ENCODE measurements at regions not wholly inside any gene's neighbourhood (a gene's known extent, or its start where the extent isn't known, plus 50 kb on each side); places are given as distances from the start of the nearest gene placed in this dataset.

DNA sequence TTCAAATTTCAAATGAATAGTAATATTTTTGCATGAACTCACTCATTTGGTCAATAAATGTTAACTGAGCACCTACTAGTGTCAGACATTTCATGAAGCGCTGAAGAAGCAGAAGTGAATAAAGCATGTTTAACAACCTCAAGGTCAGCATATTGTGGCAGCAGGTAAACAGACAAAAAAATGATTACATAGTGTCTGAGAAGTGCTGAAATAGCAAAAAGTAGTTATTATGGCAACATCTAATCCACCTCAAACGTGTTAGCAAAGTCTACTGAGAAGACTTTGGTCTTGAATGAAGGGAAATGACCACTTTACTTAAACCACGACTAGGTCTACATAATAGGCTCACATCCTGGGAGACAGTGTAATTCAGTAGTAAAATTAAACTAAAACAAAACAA, 452.2 kb upstream of the LRATD1 start:
- POLR2A ChIA-PET = no interaction called here
- WGBS (ENCODE audit: insufficient coverage, low coverage, missing lambda C conversion rate) = 2% methylated on average over 3 of the region's 3 CpGs

DNA sequence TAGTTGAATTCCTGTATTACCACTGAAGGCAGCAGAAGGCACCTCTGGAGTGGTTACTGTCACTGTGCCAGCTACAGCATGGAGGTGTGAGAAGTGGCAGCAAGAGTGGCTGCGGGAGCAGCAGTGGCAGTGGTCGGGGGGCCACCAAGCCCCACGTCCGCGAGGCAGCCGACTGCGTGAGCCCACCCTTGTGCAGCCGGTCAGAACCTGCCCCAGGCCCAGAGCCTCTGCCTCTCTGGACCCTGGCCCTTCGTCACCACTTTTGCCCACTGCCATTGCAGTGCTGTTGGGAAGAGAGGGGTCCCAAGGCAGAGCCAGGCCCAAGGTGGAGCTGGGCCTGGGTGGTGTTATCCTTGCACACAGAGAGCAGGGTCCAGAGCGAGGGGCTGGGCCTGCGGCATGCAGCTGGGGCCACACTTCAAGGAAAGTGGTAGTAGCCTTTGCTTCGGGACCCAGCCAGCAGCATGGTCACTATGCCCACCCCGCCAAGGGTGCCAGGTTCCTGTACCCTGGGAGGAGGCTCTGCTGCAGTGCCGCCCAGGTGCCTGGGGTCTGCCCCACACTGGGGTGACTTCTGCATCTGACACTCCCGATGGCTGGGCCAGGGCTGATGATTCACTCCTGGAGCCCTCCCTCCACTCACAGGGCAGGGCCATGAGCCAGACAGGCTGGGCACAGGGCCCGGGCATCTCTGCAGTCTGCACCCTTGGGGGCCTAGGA, 450.1 kb upstream of the LRATD1 start:
- Histone ChIP-seq H3K79me2 (ENCODE audit: control insufficient read depth, insufficient read depth, low read length) (no peaks in the 10 kb centered on the region), H3K27me3 (ENCODE audit: control insufficient read depth in 2 of 2, insufficient read depth in 2 of 2, low read length in 2 of 2) (no peaks in the 10 kb centered on the region), H3K4me2 (ENCODE audit: insufficient read depth, low read length) (no peak overlapping the region), H3K9ac (ENCODE audit: insufficient read depth in 1 of 2, low read depth in 2 of 2, low read length in 2 of 2) (no peak overlapping the region), H3K4me1 (replicated peaks in 1 of 2; ENCODE audit: control insufficient read depth in 2 of 2, insufficient read depth in 2 of 2, low read length in 2 of 2) (no peaks in the 10 kb centered on the region), H3K36me3 (ENCODE audit: control insufficient read depth, insufficient read depth, low read length) (no peaks in the 10 kb centered on the region), H3K9me3 (replicated peaks; ENCODE audit: control insufficient read depth, insufficient read depth, low read depth, low read length) (no peaks in the 10 kb centered on the region; the same call in none of the 2 replicates), H3K9me1 (ENCODE audit: control insufficient read depth, insufficient read depth, low read length) (no peaks in the 10 kb centered on the region), H3K27ac (ENCODE audit: extremely low read depth, low read depth, low read length) (no peak overlapping the region), H3K4me3 (no peak overlapping the region), H2AFZ (ENCODE audit: low read depth, low read length) (no peak overlapping the region), H4K20me1 (replicated peaks; ENCODE audit: control insufficient read depth, insufficient read depth, low read length) (no peaks in the 10 kb centered on the region)
- intact Hi-C loops (cut with micrococcal nuclease) = no loop called here
- no peak for TF ChIP-seq NR2C1 (IDR thresholded peaks at IDR 0.05)
- no peak for TF ChIP-seq NR2C1 (tag; IDR thresholded peaks at IDR 0.05)
- no peak for TF ChIP-seq POLR2H (tag; IDR thresholded peaks at IDR 0.05; ENCODE audit: low read depth)
- TF ChIP-seq, protein P1, sequence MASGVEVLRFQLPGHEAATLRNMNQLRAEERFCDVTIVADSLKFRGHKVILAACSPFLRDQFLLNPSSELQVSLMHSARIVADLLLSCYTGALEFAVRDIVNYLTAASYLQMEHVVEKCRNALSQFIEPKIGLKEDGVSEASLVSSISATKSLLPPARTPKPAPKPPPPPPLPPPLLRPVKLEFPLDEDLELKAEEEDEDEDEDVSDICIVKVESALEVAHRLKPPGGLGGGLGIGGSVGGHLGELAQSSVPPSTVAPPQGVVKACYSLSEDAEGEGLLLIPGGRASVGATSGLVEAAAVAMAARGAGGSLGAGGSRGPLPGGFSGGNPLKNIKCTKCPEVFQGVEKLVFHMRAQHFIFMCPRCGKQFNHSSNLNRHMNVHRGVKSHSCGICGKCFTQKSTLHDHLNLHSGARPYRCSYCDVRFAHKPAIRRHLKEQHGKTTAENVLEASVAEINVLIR (CRISPR knock-in tag; IDR thresholded peaks at IDR 0.05) = no peak
- TF ChIP-seq SAP30 (IDR thresholded peaks at IDR 0.05; ENCODE audit: borderline replicate concordance, insufficient read depth, low read depth, low read length, poor library complexity, severe bottlenecking) = no peak
- TF ChIP-seq NCOA1 (IDR thresholded peaks at IDR 0.05; ENCODE audit: low read depth) = no peak
- TF ChIP-seq PCBP1 (IDR thresholded peaks at IDR 0.05; ENCODE audit: low read depth, low read length, poor library complexity, severe bottlenecking) = no peak
- no peak for TF ChIP-seq HNRNPUL1 (IDR thresholded peaks at IDR 0.05; ENCODE audit: low read length)
- ChIA-PET POLR2A (no interaction called here), CTCF (ENCODE audit: low intra/inter-chr PET ratio) (no interaction called here)
- FAIRE-seq (no peak), DNase-seq (ENCODE audit: extremely low read depth in 1 of 4, low spot score in 3 of 4) (no peak), ATAC-seq (no peak)
- no TSS peak for BruUV-seq (replicated peaks)
- in situ Hi-C loops (cut with MboI) = no loop called here
- under 1% methylated on average over 16 of the region's 16 CpGs for WGBS (ENCODE audit: insufficient coverage, low coverage, missing lambda C conversion rate)

More for the DNA sequence above, 452.2 kb upstream of the LRATD1 start:
- Histone ChIP-seq H3K27ac (ENCODE audit: extremely low read depth, low read depth, low read length) (no peak overlapping the region), H3K27me3 (ENCODE audit: control insufficient read depth in 2 of 2, insufficient read depth in 2 of 2, low read length in 2 of 2) (no peaks in the 10 kb centered on the region), H3K4me3 (no peak overlapping the region), H3K4me2 (ENCODE audit: insufficient read depth, low read length) (no peak overlapping the region), H3K36me3 (ENCODE audit: control insufficient read depth, insufficient read depth, low read length) (no peaks in the 10 kb centered on the region), H3K9me1 (ENCODE audit: control insufficient read depth, insufficient read depth, low read length) (no peaks in the 10 kb centered on the region), H3K4me1 (replicated peaks in 1 of 2; ENCODE audit: control insufficient read depth in 2 of 2, insufficient read depth in 2 of 2, low read length in 2 of 2) (no peaks in the 10 kb centered on the region), H3K9me3 (replicated peaks; ENCODE audit: control insufficient read depth, insufficient read depth, low read depth, low read length) (no peaks in the 10 kb centered on the region; the same call in 1 of the 2 replicates), H2AFZ (ENCODE audit: low read depth, low read length) (no peak overlapping the region), H3K79me2 (ENCODE audit: control insufficient read depth, insufficient read depth, low read length) (no peaks in the 10 kb centered on the region), H4K20me1 (replicated peaks; ENCODE audit: control insufficient read depth, insufficient read depth, low read length) (no peaks in the 10 kb centered on the region), H3K9ac (ENCODE audit: insufficient read depth in 1 of 2, low read depth in 2 of 2, low read length in 2 of 2) (no peak overlapping the region)
- FAIRE-seq (no peak), DNase-seq (ENCODE audit: extremely low read depth in 1 of 4, low spot score in 3 of 4) (no peak), ATAC-seq (no peak)
- intact Hi-C loops (cut with micrococcal nuclease) (no loop called here), in situ Hi-C loops (cut with MboI) (no loop called here)
- TF ChIP-seq MAFG (tag; conservative IDR thresholded peaks at IDR 0.05) (0 out of 2 replicates have a peak, but pooled peaks have one; percentile 13), HNRNPK (IDR thresholded peaks at IDR 0.05; ENCODE audit: low read depth, low read length, poor library complexity, severe bottlenecking) (no peak)
- TF ChIP-seq, protein P2, sequence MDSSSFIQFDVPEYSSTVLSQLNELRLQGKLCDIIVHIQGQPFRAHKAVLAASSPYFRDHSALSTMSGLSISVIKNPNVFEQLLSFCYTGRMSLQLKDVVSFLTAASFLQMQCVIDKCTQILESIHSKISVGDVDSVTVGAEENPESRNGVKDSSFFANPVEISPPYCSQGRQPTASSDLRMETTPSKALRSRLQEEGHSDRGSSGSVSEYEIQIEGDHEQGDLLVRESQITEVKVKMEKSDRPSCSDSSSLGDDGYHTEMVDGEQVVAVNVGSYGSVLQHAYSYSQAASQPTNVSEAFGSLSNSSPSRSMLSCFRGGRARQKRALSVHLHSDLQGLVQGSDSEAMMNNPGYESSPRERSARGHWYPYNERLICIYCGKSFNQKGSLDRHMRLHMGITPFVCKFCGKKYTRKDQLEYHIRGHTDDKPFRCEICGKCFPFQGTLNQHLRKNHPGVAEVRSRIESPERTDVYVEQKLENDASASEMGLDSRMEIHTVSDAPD (CRISPR knock-in tag; IDR thresholded peaks at IDR 0.05) = no peak
- no TSS peak for BruUV-seq (replicated peaks)
- CTCF ChIA-PET (ENCODE audit: low intra/inter-chr PET ratio) = no interaction called here
